ENCODE measurements at regions not wholly inside any gene's neighbourhood (a gene's known extent, or its start where the extent isn't known, plus 50 kb on each side); places are given as distances from the start of the nearest gene placed in this dataset.
A peak's percentile ranks its signal among the peaks of the same experiment; 100 is the strongest.

GRCh38 chr16:86201746-86202145 is 302.8 kb downstream of the IRF8 start:
- H3K4me1 ChIP-seq = peaks cover 0 to 9% (median 0%) of the 10 kb centered on the region in 4 donors
- H3K36me3 ChIP-seq = no peaks in the 10 kb centered on the region
- no peak overlapping the region for H3K4me3 ChIP-seq
- intact Hi-C loops (cut with DNase I; ENCODE audit: low total_unique reads) = no loop called here
- H3K27ac ChIP-seq = peak overlapping the region in 4 of 5 donors; percentile 78 to 87 (median 84)
- no peak for DNase-seq
- 50 to 75% (median 52%) methylated on average over 7 to 10 of the region's 10 CpGs for WGBS, 5 donors
- no peaks in the 10 kb centered on the region for H3K9me3 ChIP-seq
- TF ChIP-seq CTCF (IDR thresholded peaks at IDR 0.05) (no peak), POLR2A (IDR thresholded peaks at IDR 0.05) (no peak), EP300 (IDR thresholded peaks at IDR 0.05) (no peak), POLR2AphosphoS5 (IDR thresholded peaks at IDR 0.05) (no peak)
- H3K27me3 ChIP-seq = peaks cover 0 to 50% (median 10%) of the 10 kb centered on the region in 3 donors

DNA sequence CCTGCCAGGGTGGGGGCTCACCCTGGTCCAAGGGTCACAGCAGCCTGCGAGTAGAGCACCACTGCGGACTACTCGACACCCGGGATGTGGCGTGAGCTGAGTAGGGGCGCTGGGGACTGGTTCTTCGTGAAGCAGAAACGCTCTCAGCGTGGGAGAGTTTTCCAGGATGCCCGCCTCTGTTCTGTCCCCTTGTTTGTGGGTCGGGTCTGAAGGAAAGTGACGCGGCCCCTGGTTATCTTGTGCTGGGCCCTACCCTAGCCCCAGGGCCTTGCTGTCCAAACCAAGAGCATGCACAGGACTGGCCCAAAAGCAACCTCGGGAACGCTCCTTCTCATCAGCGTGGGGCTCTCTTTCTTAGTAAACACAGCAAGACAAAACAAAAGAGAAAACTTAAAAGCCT is 303.3 kb downstream of the IRF8 start:
- intact Hi-C loops (cut with DNase I; ENCODE audit: low total_unique reads) = no loop called here
- DNase-seq = no peak
- H3K4me1 ChIP-seq = peaks cover 0 to 9% (median 0%) of the 10 kb centered on the region in 4 donors
- 49 to 69% (median 61%) methylated on average over 15 to 16 of the region's 16 CpGs for WGBS, 5 donors
- peak overlapping the region in 3 of 5 donors; percentile 82 to 87 (median 86) for H3K27ac ChIP-seq
- no peak overlapping the region for H3K4me3 ChIP-seq
- no peak for TF ChIP-seq POLR2AphosphoS5 (IDR thresholded peaks at IDR 0.05)
- no peak for TF ChIP-seq EP300 (IDR thresholded peaks at IDR 0.05)
- TF ChIP-seq POLR2A (IDR thresholded peaks at IDR 0.05) = no peak
- TF ChIP-seq CTCF (IDR thresholded peaks at IDR 0.05) = no peak
- H3K9me3 ChIP-seq = no peaks in the 10 kb centered on the region
- peaks cover 0 to 45% (median 10%) of the 10 kb centered on the region in 3 donors for H3K27me3 ChIP-seq
- H3K36me3 ChIP-seq = no peaks in the 10 kb centered on the region

DNA sequence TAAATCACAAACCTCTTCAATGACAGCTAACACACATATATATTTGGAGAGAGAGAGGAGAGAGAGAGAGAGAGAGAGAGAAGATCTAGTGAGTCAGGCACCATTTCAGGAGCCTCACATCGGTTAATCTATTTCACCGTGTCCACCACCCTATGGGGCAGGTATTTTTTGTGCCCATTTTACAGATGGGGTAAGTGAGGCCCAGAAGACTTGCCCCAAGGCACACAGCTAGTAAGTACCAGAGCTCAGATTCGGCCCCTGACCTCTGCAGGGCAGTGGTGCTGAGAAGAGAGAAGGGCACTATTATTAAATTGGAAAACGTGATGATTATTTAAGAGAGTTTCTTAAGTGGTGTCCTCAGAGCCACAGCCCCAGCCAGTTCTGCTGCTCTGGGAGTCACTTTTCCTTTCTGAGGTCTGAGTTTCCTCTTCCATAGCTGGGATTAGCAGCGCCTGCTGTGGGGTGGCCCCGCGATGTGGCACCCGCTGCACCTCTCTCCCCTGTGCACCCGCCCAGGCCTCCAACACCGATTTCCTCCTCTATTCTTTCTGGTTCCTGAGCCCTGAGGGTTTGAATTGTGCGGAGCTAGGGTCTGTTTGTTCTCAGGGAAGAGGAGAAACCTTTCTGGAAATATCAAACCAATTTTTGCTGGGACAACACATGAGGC is 303.9 kb downstream of the IRF8 start:
- Histone ChIP-seq H3K9me3 (no peaks in the 10 kb centered on the region), H3K27me3 (peaks cover 0 to 40% (median 10%) of the 10 kb centered on the region in 3 donors), H3K36me3 (no peaks in the 10 kb centered on the region), H3K4me3 (no peak overlapping the region), H3K27ac (peak overlapping the region in 1 of 5 donors; percentile 86), H3K4me1 (peaks cover 0 to 9% (median 0%) of the 10 kb centered on the region in 4 donors)
- intact Hi-C loops (cut with DNase I; ENCODE audit: low total_unique reads) = no loop called here
- TF ChIP-seq CTCF (IDR thresholded peaks at IDR 0.05) = no peak
- TF ChIP-seq EP300 (IDR thresholded peaks at IDR 0.05) = no peak
- no peak for TF ChIP-seq POLR2A (IDR thresholded peaks at IDR 0.05)
- no peak for TF ChIP-seq POLR2AphosphoS5 (IDR thresholded peaks at IDR 0.05)
- 77 to 81% (median 79%) methylated on average over 11 of the region's 11 CpGs for WGBS, 5 donors
- DNase-seq = no peak

GRCh38 chr16:86203557-86204275 is 304.8 kb downstream of the IRF8 start:
- no peak for TF ChIP-seq POLR2A (IDR thresholded peaks at IDR 0.05)
- no peak for TF ChIP-seq POLR2AphosphoS5 (IDR thresholded peaks at IDR 0.05)
- TF ChIP-seq CTCF (IDR thresholded peaks at IDR 0.05) = no peak
- no peak for TF ChIP-seq EP300 (IDR thresholded peaks at IDR 0.05)
- no peak overlapping the region for H3K4me3 ChIP-seq
- intact Hi-C loops (cut with DNase I; ENCODE audit: low total_unique reads) = no loop called here
- peaks cover 0 to 32% (median 3%) of the 10 kb centered on the region in 3 donors for H3K27me3 ChIP-seq
- 79 to 87% (median 84%) methylated on average over 19 of the region's 19 CpGs for whole genome bisulfite sequencing, 5 donors
- H3K36me3 ChIP-seq = no peaks in the 10 kb centered on the region
- no peaks in the 10 kb centered on the region for H3K9me3 ChIP-seq
- H3K27ac ChIP-seq = no peak overlapping the region
- no peak for DNase-seq
- H3K4me1 ChIP-seq = peaks cover 0 to 9% (median 0%) of the 10 kb centered on the region in 4 donors
